Fibroblast of skin of left biceps (primary cell): ENCODE measurements at regions not wholly inside any gene's neighbourhood (a gene's known extent, or its start where the extent isn't known, plus 50 kb on each side); places are given as distances from the start of the nearest gene placed in this dataset.
A peak's percentile ranks its signal among the peaks of the same experiment; 100 is the strongest.

Source experiments
- DNase-seq, 2 experiments: peaks; one replicate each; pipeline ENCODE4 v3.0.0-alpha.2; 2013; ENCODE audit warnings: low read depth in 2 of 2

GRCh38 chr12:116651089-116651488 lies 86.8 kb downstream of the SPRING1 start:
- no peak for DNase-seq

DNA sequence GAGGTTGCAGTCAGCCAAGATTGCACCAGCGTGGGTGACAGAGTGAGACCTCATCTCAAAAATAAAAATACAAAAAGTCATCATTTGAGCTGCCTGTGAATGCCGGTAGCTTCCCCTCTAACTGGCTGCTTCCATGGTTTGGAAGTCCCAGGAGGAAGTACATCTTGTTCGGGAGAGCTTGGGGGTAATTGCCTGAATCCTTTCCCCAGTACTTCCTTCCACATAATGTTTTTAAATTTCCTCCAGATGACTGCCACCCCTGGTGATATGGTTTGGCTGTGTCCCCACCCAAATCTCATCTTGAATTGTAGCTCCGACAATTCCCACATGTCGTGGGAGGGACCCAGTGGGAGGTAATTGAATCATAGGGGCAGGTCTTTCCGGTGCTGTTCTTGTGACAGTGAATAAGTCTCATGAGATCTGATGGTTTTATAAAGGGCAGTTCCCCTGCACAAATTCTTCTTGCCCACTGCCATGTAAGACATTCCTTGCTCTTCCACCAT lies 87.2 kb downstream of the SPRING1 start:
- no peak for DNase-seq

GRCh38 chr12:116650062-116650461 lies 87.8 kb downstream of the SPRING1 start:
- DNase-seq, result no peak

GRCh38 chr12:116647813-116648212 lies 88.6 kb downstream of the MAP1LC3B2 start:
- DNase-seq, result no peak

DNA sequence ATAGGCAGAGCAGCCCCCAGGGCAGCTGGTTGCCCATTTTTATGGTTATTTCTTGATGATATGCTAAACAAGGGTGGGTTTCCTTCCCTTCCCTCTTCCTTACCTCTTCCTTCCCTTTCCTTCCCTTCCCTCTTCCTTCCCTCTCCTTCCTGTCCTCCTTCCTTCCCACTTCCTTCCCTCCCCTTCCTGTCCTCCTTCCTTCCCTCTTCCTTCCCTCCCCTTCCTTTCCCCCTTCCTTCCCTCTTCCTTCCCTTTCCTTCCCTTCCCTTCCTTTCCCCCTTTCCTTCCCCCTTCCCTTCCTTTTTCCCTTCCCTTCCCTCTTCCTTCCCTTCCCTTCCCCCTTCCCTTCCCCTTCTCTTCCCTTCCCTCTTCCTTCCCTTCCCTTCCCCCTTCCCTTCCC lies 87.7 kb downstream of the MAP1LC3B2 start:
- DNase-seq, result no peak

GRCh38 chr12:116644806-116645205 lies 85.6 kb downstream of the MAP1LC3B2 start:
- no peak for DNase-seq

DNA sequence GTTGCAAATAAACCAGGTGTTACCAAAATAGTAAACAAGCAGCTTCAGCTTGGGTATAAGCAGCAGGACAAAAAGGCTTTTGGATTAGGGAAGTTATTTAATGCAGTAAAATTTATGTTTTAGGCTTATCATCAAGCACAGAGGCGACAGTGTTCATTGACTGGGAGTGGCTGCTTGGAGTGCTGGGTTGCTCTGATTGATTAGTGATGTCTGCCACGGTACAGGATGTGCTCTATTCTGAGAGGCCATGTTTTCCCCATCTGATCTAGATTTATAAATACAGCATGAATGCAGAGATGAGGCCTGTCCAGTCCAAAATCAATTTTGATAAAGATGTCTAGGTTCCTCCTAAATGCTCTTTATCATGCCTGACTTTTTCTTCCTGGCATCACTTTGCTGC lies 83.5 kb downstream of the MAP1LC3B2 start:
- no peak for DNase-seq

- DNase-seq, result no peak
Observed at GRCh38 chr12:116642106-116642505, 82.9 kb downstream of the MAP1LC3B2 start.

GRCh38 chr12:116640281-116640680 lies 81.1 kb downstream of the MAP1LC3B2 start:
- no peak for DNase-seq

DNA sequence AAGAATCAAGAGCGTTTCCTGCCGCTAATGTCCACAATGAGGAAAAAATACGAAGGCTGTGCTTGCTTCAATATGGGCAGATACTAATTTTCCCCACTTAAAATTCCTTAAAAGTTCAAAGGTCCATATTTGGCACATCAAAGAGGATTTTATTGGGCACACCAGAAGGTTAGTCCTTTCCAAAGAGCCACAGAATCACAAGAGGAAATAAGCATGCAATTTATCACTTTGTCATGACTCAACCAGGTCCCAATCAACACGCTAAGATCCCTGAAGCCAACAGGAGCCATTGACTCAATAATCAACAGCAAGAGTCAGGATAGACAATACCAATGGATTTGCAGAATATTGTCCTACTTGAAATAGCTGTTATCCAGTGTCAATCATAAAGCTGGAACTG lies 80.6 kb downstream of the MAP1LC3B2 start:
- DNase-seq, result no peak

GRCh38 chr12:116638376-116638775 lies 79.2 kb downstream of the MAP1LC3B2 start:
- no peak for DNase-seq

DNA sequence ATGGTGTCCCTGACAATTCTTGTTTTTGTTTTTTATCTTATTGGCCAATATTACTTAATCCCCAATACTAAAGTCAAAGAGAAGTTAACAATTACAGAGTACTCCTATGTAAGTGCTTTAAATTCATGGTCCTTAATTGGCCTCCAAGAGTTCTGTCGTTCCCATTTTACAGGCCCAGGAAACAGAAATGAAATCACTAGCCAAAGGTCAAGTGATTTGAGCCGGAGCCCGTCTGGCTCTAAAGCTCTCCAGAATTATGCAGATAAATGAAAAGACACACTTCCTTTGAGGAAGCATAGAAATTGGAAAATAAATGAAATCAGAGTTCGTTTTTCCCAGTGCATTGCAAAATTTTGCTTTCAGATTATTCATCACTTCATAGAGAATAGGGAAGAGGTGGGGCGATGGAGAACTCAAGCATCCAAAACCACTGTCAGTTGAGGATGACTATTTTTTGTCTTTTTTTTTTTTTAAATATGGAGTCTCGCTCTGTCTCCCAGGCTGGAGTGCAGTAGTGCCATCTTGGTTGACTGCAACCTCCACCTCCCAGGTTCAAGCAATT lies 78.5 kb downstream of the MAP1LC3B2 start:
- DNase-seq, result no peak

DNA sequence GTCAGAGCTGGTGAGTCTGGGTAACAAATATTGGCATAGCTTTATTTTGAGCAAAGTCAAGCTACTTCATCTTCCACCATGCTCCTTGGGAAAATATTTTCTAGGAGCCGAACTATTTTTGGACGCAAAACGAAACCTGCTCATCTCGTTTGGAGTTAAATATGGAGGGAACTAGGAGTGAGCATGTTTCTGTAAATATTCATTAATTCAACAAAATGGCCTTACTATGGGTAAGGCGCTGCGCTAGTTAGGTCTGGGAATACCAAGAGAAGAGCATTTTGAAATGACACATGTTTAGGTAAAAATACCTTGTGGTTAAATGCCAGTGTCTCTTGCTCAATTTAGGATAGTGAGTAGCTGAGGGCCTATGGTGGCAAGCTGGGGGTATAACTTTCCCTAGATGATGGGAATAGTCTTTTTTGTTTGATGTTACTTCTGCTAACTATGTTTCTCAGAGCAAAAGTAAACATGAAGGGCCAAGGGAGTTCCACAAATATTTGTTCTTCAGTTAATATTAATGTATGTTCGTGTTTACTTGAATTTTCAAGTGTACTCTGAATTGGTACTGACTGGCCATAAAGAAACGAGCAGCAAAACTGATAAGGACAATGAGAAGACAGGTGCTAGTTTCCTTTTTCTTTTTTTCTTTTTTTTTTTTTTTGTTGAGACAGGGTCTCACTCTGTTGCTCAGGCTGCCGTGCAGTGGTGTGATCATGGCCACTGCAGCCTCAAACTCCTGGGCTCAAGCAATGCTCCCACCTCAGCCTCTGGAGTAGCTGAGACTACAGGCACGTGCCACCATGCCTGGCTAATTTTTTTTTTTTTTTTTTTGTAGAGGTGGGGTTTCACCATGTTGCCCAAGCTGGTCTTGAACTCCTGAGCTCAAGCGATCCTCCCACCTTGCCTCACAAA lies 77.7 kb downstream of the MAP1LC3B2 start:
- DNase-seq, result no peak

DNA sequence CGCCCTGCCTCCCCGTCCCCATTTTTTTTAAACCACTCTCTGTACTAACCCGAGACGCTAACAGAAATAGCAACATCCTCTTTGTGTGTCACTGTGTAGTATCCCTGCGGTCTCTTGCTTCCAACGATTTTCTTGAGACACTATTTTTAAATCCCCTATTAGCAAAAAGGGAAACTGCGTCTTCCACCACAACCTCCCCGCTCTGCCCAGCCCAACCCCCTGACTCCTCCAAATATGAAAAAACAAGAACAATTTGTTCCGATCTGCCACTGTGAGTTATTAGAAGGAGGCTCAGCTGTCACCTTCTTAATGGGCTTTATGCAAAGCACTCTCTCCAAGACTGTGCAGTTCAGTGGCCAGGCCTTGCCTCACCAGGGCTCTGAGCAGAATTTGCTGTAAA lies 76.3 kb downstream of the MAP1LC3B2 start:
- no peak for DNase-seq

DNA sequence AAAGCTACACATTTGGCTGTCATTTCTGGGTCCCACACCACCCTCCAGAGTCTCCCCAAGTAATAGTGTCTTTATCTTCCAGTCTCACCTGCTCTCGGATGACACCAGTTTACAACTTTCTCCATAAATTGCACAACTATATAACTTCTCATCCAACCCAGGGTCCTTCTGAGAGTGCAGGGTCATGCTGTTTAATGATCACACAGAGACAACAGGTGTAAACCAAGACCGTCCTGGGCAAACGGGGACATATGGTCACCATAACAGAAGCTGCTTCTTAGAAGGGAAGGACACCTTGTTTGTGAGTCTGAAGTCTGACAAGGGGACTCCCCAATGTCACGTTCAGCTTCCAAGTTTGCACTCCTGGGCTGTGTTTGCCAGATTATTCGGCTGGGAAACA lies 74.3 kb downstream of the MAP1LC3B2 start:
- DNase-seq, result no peak

DNA sequence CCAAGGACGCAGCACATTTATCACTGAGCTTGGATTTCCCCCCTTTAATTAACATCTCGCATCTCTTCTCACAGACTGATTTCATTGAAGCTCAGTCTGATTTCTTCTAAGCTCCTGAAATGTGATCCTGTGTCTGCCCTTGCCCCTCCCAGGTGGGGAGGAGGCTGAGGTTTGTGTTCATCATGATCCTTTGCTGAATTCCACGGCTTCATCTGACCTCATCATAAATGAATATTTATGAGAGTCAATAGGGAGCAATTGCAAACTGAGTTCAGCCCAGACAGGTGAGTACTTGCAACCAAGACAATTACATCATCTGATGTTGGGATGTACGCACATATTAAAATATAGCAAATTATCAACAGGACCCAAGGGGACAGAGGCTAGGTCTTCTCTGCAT lies 72.4 kb downstream of the MAP1LC3B2 start:
- no peak for DNase-seq

GRCh38 chr12:116630762-116631161 lies 71.6 kb downstream of the MAP1LC3B2 start:
- DNase-seq, result no peak

- DNase-seq, result peak in 1 of 2 experiments; percentile 8
Observed at GRCh38 chr12:116629480-116629879, 70.3 kb downstream of the MAP1LC3B2 start.

GRCh38 chr12:116628989-116629388 lies 69.8 kb downstream of the MAP1LC3B2 start:
- no peak for DNase-seq

GRCh38 chr12:116628450-116628793 lies 69.2 kb downstream of the MAP1LC3B2 start:
- no peak for DNase-seq
